ENCODE measurements at regions not wholly inside any gene's neighbourhood (a gene's known extent, or its start where the extent isn't known, plus 50 kb on each side); places are given as distances from the start of the nearest gene placed in this dataset.

- TF ChIP-seq CTCF (IDR thresholded peaks at IDR 0.05) (no peak), POLR2A (IDR thresholded peaks at IDR 0.05) (no peak)
Measured at GRCh38 chr3:110968076-110968475, 103.5 kb upstream of the NECTIN3 start.

Measured in uterus (tissue), 2 donors.